Left ventricle myocardium inferior (tissue), 1 donor: ENCODE measurements at regions not wholly inside any gene's neighbourhood (a gene's known extent, or its start where the extent isn't known, plus 50 kb on each side); places are given as distances from the start of the nearest gene placed in this dataset.

Experiments used
- DNase-seq: peaks from one replicate; pipeline ENCODE4 v3.0.0-alpha.2; 2020
- H3K27ac ChIP-seq: fragments of 200-600 bp; replicated peaks from 2 replicates; pipeline ENCODE4 v1.8.0; 2021
- H3K27me3 ChIP-seq: fragments of 200-600 bp; 2 replicates; pipeline ENCODE4 v1.8.0; 2021; ENCODE audit warnings: low read depth
- H3K36me3 ChIP-seq: fragments of 200-600 bp; 2 replicates; pipeline ENCODE4 v1.8.0; 2021
- H3K4me1 ChIP-seq: fragments of 200-600 bp; 2 replicates; pipeline ENCODE4 v1.8.0; 2021
- H3K4me3 ChIP-seq: fragments of 200-600 bp; 2 replicates; pipeline ENCODE4 v1.8.0; 2021; ENCODE audit warnings: mild to moderate bottlenecking, moderate library complexity
- H3K9me3 ChIP-seq: fragments of 200-600 bp; replicated peaks from 2 replicates; pipeline ENCODE4 v1.8.0; 2021
- CTCF ChIP-seq: fragments of 200-600 bp; IDR thresholded peaks from 2 replicates; pipeline ENCODE4 v1.8.0; 2021; ENCODE audit warnings: antibody characterized with exemption, mild to moderate bottlenecking, borderline replicate concordance
- intact Hi-C: fragments of 100-400 bp; cut with micrococcal nuclease; formaldehyde crosslinking; loops from one replicate; pipeline ENCODE4 v1.11.0; 2022
- donor health status: DM: no; HTN: yes; CAD: no; lungs with severe emphysema.

GRCh38 chr4:111499291-111499690 lies 646.0 kb upstream of the FAM241A start:
- H3K9me3 ChIP-seq, result no peaks in the 10 kb centered on the region
- no peak overlapping the region for H3K27ac ChIP-seq
- no peak overlapping the region for H3K4me3 ChIP-seq
- intact Hi-C loops, result no loop called here
- no peaks in the 10 kb centered on the region for H3K36me3 ChIP-seq
- H3K4me1 ChIP-seq, result no peaks in the 10 kb centered on the region
- no peak for TF ChIP-seq CTCF
- H3K27me3 ChIP-seq, result no peaks in the 10 kb centered on the region
- no peak for DNase-seq

GRCh38 chr4:111499706-111500105 lies 645.5 kb upstream of the FAM241A start:
- no peak overlapping the region for H3K4me3 ChIP-seq
- H3K36me3 ChIP-seq, result no peaks in the 10 kb centered on the region
- intact Hi-C loops, result no loop called here
- H3K4me1 ChIP-seq, result no peaks in the 10 kb centered on the region
- TF ChIP-seq CTCF, result no peak
- H3K27ac ChIP-seq, result no peak overlapping the region
- no peaks in the 10 kb centered on the region for H3K9me3 ChIP-seq
- H3K27me3 ChIP-seq, result no peaks in the 10 kb centered on the region
- no peak for DNase-seq

- no peak overlapping the region for H3K4me3 ChIP-seq
- no peak overlapping the region for H3K27ac ChIP-seq
- H3K9me3 ChIP-seq, result no peaks in the 10 kb centered on the region
- intact Hi-C loops, result no loop called here
- no peaks in the 10 kb centered on the region for H3K4me1 ChIP-seq
- no peak for DNase-seq
- no peak for TF ChIP-seq CTCF
- no peaks in the 10 kb centered on the region for H3K27me3 ChIP-seq
- no peaks in the 10 kb centered on the region for H3K36me3 ChIP-seq
These were observed 644.4 kb upstream of the FAM241A start for GRCh38 chr4:111500858-111501257.

- no peak overlapping the region for H3K4me3 ChIP-seq
- H3K27me3 ChIP-seq, result no peaks in the 10 kb centered on the region
- H3K9me3 ChIP-seq, result no peaks in the 10 kb centered on the region
- no peak for DNase-seq
- H3K36me3 ChIP-seq, result no peaks in the 10 kb centered on the region
- no peak overlapping the region for H3K27ac ChIP-seq
- intact Hi-C loops, result no loop called here
- no peak for TF ChIP-seq CTCF
- H3K4me1 ChIP-seq, result no peaks in the 10 kb centered on the region
These were observed 643.3 kb upstream of the FAM241A start for GRCh38 chr4:111501946-111502345.

- TF ChIP-seq CTCF, result no peak
- intact Hi-C loops, result no loop called here
- H3K36me3 ChIP-seq, result no peaks in the 10 kb centered on the region
- no peak overlapping the region for H3K4me3 ChIP-seq
- H3K27me3 ChIP-seq, result no peaks in the 10 kb centered on the region
- no peak overlapping the region for H3K27ac ChIP-seq
- H3K9me3 ChIP-seq, result no peaks in the 10 kb centered on the region
- DNase-seq, result no peak
- no peaks in the 10 kb centered on the region for H3K4me1 ChIP-seq
These were observed 642.6 kb upstream of the FAM241A start for GRCh38 chr4:111502626-111503025.

GRCh38 chr4:111506706-111507105 lies 638.5 kb upstream of the FAM241A start:
- intact Hi-C loops, result no loop called here
- Histone ChIP-seq H3K27me3 (no peaks in the 10 kb centered on the region), H3K36me3 (no peaks in the 10 kb centered on the region), H3K9me3 (no peaks in the 10 kb centered on the region), H3K4me3 (no peak overlapping the region), H3K4me1 (no peaks in the 10 kb centered on the region), H3K27ac (no peak overlapping the region)
- no peak for TF ChIP-seq CTCF
- no peak for DNase-seq
